BJ (cell line): ENCODE measurements at regions not wholly inside any gene's neighbourhood (a gene's known extent, or its start where the extent isn't known, plus 50 kb on each side); places are given as distances from the start of the nearest gene placed in this dataset.

Experiments used
- CTCF ChIA-PET: fragments of 350-600 bp; formaldehyde crosslinking; extraction: SDS; loops from one replicate; lab custom pipeline; 2021; ENCODE audit warnings: antibody characterized with exemption, inconsistent platforms; lab: Yijun Ruan, JAX
- POLR2A ChIA-PET: fragments of 300-600 bp; sonication (Branson Sonifier 250); formaldehyde crosslinking; extraction: SDS; loops from one replicate; lab custom pipeline; 2021; ENCODE audit warnings: antibody characterized with exemption; lab: Charles Lee
- DNase-seq: peaks from one replicate; pipeline ENCODE4 v3.0.0-alpha.2; 2011; ENCODE audit warnings: low read depth
- H3K27me3 ChIP-seq: 2 replicates; pipeline ENCODE4 v1.6.0; 2011; ENCODE audit warnings: low read length; ENCODE audit not compliant: control insufficient read depth, insufficient read depth
- H3K36me3 ChIP-seq: 2 replicates; pipeline ENCODE4 v1.5.1; 2011; ENCODE audit warnings: low read length; ENCODE audit not compliant: control insufficient read depth, insufficient read depth
- H3K4me3 ChIP-seq: 2 replicates; pipeline ENCODE4 v1.5.1; 2011; ENCODE audit warnings: low read depth, mild to moderate bottlenecking, control low read depth, low read length
- TF ChIP-seq, protein P1 (sequence below): IDR thresholded peaks from 2 replicates; pipeline ENCODE4 v1.5.1; 2011; ENCODE audit warnings: low read depth, mild to moderate bottlenecking, control low read depth, inconsistent platforms, low read length, moderate library complexity; ENCODE audit not compliant: insufficient read depth

DNA sequence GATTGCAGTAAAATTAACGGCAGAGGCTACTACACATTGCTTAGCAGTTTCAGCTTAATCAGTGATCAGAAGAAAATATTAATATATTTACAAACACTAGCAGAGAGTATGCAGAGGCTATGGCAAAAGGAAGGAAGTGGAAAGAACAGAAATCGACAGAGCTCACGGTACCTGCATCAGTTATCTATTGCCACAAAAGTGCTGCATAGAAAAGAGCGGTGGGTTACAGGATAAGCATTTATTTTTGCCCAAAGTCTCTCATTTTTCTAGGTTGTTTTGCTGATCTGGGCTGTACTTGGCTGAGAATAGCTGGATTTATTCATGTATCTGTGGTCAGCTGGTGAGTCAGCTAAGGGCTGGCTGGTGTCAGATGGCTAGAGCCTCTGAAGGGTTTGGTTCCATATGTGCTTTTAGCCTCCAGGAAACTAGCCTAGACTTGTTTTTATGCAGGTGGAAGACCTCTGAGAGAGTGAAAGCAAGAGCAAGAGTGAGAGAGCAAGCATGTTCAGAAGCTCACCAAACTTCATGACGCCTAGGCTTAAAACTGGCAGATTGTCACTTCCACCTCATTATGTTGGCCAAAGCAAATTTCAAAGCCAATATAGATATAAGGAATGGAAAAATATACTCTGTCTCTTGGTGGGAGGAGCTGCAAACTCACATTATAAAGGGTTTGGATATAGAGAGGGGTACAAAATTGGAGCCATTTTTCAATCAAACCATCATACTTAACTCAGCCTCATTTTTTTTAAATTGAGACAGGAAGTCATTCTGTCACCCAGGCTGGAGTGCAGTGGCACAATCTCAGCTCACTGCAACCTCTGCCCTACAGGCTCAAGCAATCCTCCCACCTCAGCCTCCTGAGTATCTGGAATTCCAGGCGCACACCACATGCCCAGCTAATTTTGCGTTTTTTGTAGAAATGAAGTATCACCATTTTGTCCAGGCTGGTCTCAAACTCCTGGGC lies 153.2 kb upstream of the RPL34 start:
- no peaks in the 10 kb centered on the region for H3K36me3 ChIP-seq
- CTCF ChIA-PET: interaction anchor here (0.6 to 0.7 kb wide), 3 partner anchors 11 to 73 kb away, joined by 3 read pairs; no protein-coding TSS in a partner anchor
- peak; percentile 54 for DNase-seq
- no peak overlapping the region for H3K4me3 ChIP-seq
- POLR2A ChIA-PET: no interaction called here
- peaks cover 2% of the 10 kb centered on the region; the same call in 1 of the 2 replicates for H3K27me3 ChIP-seq
- TF ChIP-seq, protein P1, sequence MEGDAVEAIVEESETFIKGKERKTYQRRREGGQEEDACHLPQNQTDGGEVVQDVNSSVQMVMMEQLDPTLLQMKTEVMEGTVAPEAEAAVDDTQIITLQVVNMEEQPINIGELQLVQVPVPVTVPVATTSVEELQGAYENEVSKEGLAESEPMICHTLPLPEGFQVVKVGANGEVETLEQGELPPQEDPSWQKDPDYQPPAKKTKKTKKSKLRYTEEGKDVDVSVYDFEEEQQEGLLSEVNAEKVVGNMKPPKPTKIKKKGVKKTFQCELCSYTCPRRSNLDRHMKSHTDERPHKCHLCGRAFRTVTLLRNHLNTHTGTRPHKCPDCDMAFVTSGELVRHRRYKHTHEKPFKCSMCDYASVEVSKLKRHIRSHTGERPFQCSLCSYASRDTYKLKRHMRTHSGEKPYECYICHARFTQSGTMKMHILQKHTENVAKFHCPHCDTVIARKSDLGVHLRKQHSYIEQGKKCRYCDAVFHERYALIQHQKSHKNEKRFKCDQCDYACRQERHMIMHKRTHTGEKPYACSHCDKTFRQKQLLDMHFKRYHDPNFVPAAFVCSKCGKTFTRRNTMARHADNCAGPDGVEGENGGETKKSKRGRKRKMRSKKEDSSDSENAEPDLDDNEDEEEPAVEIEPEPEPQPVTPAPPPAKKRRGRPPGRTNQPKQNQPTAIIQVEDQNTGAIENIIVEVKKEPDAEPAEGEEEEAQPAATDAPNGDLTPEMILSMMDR: no peak

DNA sequence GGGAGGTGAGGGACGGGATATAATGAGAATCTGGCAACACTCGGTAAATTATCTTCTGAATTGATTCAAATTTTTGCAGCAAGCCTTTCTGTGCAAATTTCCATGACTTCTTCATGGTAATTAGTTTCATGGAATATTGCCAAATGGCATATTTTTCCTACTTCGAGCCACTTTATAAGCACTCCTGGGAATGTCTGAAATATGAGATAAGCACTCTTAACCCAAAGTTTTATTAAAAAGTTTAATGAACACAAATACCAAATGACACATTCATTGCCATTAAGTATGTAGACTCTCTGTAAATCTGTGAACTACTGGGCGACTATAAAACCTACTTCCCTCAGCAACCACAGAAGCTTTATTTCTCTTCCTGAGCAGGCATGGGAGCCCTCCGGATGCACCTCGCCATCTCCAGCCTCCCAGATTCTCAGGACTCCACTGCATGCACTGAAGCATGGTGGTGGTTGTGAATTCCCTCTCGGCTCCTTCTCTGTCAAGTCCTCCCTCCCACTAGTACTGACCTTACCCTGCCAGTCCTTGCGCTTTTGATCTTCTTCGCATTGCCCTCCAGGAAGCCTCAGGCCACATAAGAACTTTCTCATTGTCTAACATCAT lies 154.4 kb upstream of the RPL34 start:
- no peak overlapping the region for H3K4me3 ChIP-seq
- H3K27me3 ChIP-seq: peaks cover 2% of the 10 kb centered on the region; the same call in 1 of the 2 replicates
- no peak for DNase-seq
- TF ChIP-seq, protein P1: no peak
- ChIA-PET CTCF (interaction anchor here (0.6 kb wide), 1 partner anchor 29 kb away, joined by 3 read pairs; no protein-coding TSS in a partner anchor), POLR2A (no interaction called here)
- H3K36me3 ChIP-seq: no peaks in the 10 kb centered on the region

DNA sequence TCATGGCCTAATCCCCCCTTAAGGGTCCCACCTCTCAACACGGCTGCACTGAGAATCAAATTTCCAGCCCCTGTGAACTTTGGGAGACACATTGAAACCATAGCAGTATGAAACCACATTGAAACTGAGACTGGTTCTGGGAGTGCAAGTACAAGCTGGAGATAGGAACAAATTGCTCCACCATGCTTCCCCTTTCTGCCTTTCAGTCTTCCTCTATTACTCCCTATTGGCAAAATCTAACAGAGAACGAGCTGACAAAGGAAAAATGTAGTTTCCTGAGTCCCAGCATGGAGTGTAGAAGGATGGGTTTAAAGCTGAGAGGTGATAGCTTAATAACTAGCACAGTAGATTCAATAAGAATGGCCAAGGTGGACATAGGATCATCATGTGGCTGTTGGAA lies 161.7 kb upstream of the RPL34 start:
- no peak overlapping the region for H3K4me3 ChIP-seq
- ChIA-PET CTCF (no interaction called here), POLR2A (no interaction called here)
- TF ChIP-seq, protein P1: no peak
- H3K36me3 ChIP-seq: no peaks in the 10 kb centered on the region
- H3K27me3 ChIP-seq: peaks cover 2% of the 10 kb centered on the region; the same call in 1 of the 2 replicates
- DNase-seq: no peak

DNA sequence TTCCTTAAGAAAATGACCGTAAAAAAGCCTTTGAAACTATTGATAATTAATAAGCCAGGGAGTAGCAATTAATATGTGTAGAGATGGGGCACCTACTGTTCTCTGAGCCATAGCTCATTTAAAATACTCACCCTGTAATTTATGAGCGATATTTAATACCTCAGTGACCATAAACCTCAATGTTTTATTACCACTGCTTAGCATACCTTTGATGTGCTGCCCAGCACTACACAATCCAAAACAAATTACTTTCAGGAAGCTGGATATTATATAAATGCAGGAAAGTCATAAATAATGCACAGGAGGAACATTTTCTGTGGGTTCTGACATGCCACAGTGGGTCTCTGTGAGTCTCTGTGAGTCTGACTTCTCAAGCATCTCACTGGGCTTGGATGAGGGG lies 166.1 kb upstream of the RPL34 start:
- H3K36me3 ChIP-seq: no peaks in the 10 kb centered on the region
- no peaks in the 10 kb centered on the region for H3K27me3 ChIP-seq
- TF ChIP-seq, protein P1: no peak
- H3K4me3 ChIP-seq: no peak overlapping the region
- DNase-seq: no peak
- ChIA-PET CTCF (no interaction called here), POLR2A (no interaction called here)

DNA sequence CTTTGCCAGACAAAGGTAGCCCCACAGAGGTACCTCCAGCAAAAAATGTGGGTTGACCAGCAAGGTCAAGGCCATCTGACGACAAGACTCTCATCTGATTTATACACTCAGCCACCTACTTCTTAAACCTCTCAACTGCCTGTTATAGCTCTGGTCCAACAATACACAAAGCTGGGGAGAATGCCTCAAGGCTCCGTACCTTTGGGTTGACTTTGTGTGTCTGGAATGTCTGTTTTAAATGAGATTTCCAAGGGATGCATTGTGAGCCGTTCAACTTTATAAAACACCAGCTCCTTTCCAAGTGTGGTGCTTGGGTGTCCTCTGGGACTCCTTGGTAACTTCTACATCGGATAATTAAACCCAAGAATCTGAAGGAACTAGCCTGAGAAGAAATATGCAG lies 167.0 kb upstream of the RPL34 start:
- ChIA-PET POLR2A (no interaction called here), CTCF (no interaction called here)
- DNase-seq: no peak
- TF ChIP-seq, protein P1: no peak
- Histone ChIP-seq H3K36me3 (no peaks in the 10 kb centered on the region), H3K27me3 (no peaks in the 10 kb centered on the region), H3K4me3 (no peak overlapping the region)
